Stimulated activated CD4-positive, alpha-beta T cell treated with anti-CD3 and anti-CD28 coated beads, Interleukin-12 subunit alpha, Interleukin-12 subunit beta, amount 100 ng/mL, for 48 hours (primary cell): ENCODE measurements at regions not wholly inside any gene's neighbourhood (a gene's known extent, or its start where the extent isn't known, plus 50 kb on each side); places are given as distances from the start of the nearest gene placed in this dataset.
"Not testable (repeated sequence)": the region's sequence is repeated elsewhere in the genome, so short reads cannot be mapped to it uniquely, and the experiment has no call there.

ENCODE experiments used
- DNase-seq, 3 donors: peaks; one replicate each; pipeline ENCODE4 v3.0.0-alpha.2; 2020; ENCODE audit warnings: low read depth in 2 of 3, low spot score in 1 of 3

DNA sequence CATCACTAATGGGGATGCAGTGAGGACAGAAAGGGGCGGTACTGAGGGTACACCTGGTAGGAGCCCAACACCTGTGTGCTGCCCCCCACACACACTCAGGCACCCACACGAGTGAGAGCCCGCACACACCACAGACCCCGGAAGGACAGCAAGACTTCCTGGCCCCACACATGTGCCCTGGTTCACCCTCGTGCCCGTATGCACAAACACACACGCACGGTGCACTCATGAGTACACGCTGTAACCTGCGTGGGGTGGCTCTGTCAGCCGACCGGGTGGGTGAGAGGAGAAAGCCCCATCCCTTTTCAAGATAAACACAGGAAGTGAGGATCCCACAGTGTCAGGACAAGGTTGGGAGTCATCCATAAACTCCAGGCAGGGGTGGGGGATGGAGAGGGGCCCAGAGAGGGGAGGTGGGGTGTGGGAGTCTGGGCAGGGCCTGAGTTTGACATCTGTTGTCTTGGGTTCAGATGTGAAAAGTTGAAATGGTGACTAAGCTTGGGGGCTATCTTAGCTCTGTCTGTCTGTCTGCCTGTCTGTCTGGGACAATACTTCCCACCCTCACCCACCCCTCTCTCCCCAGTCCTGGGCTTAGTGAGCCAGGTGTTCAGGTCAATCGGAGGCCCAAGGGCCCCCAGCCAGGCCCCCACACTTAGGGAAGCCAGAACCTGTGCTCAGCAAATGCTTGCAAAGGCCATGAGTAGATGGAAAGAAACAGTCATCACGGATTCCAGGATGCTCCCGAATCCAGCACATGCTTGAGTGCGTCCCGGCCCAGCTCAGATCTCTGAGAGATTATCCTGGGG is 119.8 kb upstream of the ZBTB40 start:
- no peak for DNase-seq

DNA sequence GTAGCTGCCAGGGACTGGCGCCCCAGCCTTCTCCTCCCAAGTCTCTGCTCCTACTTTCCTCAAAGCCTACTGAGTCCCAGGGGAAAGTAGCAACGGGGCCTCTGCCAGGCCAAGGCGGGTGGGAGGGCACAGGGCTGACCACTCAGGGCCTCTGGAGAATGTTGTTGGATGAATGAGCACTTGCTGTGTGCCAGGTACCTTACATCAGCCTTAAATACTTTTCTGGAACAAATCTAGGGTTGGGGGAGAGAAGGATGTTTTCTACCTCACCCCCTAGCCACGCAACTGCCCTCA is 119.3 kb upstream of the ZBTB40 start:
- no peak for DNase-seq

DNA sequence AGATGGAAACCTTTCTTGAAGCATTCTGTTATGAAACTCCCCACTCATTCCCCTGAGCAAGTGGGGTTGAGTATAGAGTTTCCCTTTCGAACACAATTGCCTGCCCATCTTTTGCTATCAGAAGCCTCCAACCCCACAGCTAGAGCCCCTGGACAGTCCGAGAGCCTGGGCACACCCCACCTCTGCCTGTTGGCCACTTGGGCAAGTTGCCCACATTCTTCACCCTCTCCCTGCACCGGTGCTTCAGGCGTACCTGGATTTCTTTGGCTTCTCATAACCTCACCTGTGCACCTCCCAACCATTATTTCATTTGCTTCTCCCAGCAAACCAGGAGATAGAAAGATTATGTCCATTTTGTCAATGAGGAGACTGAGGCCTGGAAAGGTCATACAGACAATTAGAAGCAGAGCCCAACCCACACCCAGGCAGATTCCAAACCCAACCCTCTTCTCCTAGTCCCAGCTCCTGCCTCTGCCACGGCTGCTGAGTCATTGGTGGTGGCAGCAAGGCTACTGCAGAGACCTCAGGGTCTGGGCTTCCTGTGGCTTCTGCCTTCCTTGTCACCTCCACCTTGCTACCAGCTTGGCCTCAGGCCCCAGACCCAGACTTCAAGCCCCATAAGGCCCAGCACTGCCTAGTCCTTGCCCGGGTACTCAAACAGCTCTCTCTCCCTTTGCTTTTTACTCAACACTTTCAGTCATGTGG is 118.7 kb upstream of the ZBTB40 start:
- no peak for DNase-seq

DNA sequence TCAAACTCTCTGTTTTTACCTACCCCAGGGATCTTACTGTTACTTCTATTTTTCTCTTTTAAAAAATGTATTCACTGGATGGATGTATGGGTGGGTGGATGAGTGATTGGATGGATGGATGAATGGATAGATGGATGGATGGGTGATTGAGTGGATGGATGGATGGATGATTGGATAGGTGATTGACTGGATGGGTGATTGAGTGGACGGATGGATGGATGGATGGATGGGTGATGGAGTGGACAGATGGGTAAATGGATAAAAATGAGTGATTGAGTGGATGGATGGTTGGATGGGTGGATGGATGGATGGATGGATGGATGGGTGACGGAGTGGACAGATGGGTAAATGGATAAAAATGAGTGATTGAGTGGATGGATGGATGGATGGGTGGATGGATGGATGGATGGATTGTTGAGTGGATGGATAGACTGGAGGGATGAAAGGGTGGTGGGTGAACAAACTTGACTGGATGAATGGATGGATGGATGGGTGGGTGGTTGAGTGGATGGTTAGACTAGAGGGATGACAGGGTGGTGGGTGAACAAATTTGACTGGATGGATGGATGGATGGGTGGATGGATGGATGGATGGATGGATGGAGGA is 118.0 kb upstream of the ZBTB40 start:
- no peak for DNase-seq

DNA sequence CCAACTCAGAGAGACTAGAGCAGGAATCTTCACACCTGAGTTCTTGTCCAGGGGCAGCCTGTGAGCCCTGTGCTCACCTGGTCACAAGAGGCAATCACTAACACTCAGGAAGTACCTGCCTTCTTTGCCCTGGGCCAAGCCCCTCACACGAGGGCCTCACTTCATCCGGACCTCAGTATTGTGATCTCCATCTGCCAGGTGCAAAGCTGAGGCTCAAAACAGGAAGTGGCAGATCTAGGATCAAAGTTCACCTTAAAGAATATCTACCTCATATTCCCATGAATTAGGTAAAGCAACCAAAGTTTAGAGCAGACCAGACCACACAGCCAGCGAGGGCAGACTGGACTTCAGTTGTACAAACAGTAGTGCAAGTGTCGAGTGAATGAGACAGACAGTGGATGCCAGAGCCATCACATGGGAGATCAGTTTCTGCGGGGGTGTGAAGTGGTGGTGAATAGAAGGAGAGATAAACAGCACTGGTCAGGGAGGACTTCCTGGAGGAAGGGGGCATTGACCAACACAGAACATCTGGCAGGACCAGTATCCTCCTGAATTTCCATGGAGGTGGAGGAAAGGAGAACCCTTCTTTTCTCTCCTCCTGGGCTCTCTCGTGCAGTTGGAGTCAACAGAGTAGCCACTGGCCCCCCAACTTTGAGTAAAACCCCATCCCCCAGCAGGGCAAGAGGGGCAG is 116.6 kb upstream of the ZBTB40 start:
- DNase-seq: no peak

DNA sequence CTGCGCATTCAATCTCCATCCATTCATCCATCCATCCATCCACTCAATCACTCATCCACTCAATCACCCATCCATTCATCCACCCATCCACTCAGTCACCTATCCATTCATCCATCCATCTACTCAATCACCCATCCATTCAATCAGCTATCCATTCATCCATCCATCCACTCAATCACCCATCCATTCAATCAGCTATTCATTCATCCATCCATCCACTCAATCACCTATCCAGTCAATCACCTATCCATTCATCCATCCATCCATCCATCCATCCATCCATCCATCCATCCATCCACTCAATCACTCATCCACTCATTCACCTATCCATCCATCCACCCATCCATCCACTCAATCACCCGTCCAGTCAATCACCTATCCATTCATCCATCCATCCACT is 115.4 kb upstream of the ZBTB40 start:
- not testable (repeated sequence) for DNase-seq

DNA sequence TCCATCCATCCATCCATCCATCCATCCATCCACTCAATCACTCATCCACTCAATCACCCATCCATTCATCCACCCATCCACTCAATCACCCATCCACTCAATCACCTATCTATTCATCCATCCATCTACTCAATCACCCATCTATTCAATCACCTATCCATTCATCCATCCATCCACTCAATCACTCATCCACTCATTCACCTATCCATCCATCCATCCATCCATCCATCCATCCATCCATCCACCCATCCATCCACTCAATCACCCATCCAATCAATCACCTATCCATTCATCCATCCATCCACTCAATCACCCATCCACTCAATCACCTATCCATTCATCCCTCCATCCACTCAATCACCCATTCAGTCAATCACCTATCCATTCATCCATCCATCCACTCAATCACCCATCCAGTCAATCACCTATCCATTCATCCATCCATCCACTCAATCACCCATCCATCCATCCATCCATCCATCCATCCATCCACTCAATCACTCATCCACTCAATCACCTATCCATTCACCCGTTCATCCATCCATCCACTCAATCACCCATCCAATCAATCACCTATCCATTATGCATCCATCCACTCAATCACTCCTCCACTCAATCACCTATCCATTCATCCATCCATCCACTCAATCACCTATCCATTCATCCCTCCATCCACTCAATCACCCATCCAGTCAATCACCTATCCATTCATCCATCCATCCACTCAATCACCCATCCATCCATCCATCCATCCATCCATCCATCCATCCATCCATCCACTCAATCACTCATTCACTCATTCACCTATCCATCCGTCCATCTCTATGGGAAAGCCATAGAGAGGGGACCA is 114.7 kb upstream of the ZBTB40 start:
- DNase-seq: not testable (repeated sequence)

DNA sequence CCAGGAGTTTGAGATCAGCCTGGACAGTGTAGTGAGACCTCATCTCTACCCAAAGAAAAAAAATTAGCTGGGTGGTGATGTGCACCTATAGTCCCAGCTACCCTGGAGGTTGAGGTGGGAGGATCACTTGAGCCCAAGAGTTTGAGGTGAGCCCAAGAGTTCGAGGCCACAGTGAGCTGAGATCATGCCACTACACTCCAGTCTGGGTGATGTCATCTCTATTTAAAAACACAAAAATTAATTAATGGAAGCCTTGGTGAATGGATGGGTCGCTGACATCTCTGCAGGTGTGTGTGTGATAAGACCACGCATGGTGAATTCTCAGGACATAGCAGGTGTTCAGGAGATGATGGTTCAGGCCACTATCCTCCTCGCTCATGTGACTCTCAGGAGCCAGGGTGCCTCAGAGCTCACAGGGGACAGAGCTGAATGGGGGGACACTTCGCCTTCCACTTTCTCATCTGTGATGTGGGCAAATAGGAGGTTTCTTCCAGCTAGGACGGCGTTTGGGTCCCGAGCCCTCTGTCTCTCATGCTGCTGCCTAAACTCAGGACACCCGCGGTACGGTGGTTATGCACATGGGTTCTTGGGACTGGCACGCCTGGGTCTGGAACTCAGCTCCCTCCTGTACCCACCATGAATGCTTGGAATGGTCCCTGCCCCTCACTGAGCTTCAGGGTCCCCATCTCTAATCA is 113.4 kb upstream of the ZBTB40 start:
- no peak for DNase-seq

DNA sequence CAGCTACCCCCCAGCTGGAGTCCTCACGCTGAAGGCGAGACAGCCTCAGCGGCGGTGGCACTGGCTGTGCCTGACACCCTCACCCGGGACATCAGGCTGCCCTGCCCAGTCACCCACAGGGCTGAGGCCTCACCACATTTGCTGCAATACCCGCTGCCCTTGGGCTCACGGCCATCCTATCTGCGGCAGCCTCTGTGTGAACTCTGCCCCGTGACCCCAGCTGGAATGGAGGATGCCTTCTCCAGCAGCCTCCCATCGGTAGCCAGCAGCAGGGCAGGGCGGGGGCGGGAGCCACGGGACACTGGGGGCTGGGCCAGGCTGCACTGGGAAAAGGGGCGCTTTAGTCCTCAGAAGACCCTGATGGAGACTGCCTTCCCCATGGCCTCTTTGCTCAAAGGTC is 112.4 kb upstream of the ZBTB40 start:
- DNase-seq: no peak

DNA sequence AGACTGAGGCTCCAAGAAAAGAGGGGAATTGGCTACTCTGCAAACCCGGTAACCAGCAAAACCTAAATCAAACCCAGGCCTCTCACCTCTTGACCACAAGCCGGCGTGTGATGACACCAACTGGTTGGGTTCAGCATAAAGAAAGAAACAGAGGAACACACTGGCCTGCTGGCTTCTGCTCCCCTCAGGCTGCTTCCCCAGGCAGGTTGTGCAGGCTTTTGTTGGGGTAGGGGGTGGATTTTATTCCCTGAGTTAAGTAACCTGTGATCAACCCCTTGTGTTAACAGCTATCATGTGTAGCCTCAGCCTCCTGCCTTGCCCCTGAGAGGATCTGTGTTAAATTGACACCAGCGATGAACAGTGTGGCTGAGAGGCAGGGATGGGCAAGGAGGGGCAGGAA is 111.6 kb upstream of the ZBTB40 start:
- DNase-seq: no peak

DNA sequence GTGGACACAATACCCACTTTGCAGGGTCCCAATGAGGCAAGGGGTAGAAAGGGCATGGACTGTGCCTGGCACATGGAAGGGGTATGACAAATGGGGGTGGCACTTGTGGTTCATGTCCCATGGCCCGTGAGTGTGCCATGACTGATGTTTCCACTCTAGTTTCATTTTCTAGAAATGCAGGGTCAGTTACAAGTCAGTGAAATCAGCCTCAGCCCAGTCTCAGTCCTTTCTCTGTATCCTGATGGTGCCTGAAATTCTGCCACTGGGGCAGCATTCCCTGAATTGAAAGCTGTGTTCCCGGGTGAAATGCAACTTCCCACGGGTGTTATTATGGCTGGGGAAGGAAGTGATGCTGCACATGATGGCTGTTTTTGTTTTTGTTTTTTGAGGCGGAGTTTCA is 110.8 kb upstream of the ZBTB40 start:
- DNase-seq: no peak

DNA sequence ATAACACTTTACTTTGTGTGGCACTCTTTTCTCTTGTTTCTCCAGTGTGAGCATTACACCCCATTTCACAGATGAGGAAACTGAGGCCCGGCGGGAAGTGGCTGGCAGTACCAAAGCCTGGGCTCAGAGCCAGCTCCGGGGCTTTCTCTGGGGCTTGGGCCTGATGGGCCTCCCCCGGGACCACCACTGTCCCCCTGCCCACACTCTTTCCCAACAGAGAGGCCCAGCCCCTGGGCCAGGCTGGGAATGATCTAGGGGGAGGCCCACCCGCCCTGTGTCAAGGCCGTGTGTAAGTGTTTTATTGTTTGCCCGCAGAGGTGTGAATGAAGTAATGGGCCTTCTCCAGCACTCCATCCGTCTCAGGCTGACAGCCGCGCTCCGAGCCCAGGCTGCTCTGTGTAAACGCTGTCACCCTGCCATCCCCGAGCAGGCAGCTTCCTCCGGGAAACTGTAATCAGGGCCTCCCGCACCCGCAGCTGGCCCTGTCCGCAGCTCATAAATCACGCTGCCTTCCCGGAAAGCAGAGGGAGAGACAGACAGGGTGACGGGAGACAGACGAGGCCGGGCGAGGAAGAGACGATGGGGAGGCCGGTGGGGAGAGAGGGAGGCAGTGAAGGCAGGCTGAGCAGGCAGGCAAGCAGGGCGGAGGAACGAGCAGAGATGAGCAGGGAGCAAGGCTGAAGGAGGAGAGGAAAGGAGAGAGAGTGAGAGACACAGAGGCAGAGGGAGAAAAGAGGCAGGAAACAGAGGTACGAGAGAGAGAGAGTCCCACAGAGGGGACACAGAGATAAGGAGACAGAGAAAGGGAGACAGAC is 109.7 kb upstream of the ZBTB40 start:
- no peak for DNase-seq

DNA sequence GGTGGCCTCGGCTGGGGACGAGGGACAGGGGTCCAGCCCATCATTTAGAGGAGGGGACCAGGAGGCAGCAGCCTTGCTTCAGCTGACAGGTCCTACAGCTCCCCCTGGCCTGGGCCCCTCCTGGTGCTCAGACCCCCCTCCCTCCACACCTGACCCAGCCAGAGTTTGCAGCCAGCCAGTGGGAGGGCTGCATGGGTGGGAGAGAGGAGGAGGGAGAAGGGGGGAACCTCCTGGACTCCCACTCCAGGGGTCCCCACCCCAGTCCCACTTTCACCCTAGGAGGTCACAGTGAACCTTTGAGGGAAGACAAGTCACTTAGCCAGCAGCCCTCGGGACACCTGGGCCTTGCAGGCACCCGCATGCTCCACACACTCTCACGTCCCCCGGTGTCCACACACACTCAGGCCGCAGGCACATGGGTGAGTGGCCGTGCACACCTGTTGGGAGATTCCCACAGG is 108.9 kb upstream of the ZBTB40 start:
- no peak for DNase-seq

DNA sequence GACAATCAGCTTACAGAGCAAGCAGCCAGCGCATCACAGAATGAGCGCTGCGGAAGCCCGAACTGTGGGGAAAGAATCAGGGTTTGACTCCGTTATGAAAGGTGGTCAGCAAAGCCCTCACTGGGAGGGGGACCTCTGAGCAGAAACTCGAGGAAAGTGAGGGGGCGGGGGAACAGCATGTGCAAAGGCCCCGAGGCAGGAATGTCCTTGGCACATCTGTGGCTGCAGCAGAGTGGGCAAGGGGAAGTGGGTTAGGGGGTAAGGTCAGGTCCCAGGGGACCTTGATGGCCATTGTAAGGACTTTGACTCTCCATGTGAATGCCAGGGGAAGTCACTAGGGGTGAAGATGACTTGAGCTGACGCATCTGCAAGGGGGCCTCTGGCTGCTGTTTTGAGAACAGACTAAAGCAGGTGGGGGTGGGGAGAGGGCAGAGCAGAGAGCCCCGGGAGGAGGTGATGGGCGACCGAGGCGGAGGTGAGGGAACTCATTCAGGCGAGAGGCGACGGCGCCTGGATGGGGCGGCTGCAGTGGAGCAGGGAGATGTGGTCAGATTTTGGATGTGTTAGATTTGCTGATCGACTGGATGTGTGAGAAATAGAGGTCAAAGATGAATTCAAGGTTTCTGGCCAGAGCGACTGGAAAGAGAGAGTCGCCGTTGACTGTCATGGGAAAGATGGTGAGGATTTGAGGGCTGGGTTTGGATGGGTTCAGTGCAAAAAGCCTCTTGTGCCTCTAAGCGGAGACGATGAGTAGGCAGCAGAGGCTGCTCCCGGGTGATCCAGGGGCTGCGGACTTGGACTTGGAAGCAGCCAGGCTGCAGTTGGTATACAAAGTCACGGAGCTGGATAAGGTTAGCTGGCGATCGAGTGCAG is 108.0 kb upstream of the ZBTB40 start:
- DNase-seq: no peak

DNA sequence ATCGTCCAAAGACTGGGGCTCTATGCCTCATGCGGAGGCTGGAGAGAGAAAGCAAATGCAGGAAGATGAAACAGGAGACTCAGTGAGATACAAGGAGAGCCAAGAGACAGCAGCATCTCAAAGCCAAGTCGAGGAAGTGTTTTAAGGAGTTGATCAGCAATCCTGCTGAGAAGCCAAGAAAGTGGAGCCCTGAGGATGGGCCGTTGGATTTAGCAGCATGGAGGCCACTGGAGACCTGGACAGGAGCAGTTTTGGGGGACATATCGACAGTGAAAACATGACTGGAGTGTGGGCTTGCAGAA is 107.4 kb upstream of the ZBTB40 start:
- no peak for DNase-seq

DNA sequence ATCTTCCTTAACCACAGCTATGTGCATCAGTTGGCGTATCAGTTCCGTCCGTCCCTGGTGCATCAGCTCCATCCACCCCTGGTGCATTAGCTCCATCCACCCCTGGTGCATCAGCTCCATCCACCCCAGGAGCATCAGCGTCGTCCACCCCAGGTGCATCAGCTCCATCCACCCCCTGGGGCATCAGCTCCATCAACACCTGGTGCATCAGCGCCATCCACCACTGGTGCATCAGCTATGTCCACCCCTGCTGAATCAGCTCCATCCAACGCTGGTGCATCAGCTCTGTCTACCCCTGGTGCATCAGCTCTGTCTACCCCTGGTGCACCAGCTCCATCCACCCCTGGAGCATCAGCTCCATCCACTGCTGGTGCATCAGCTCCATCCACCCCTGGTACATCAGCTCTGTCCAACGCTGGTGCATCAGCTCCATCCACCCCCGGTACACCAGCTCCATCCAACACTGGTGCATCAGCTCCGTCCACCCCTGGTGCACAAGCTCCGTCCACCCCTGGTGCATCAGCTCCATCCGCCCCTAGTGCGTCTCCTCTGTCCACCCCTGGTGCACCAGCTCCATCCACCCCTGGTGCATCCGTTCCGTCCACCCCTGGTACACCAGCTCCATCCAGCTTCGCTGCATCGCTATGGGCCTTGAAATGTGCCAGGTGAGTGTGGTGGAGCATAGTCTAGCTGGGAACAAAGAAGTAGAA is 106.6 kb upstream of the ZBTB40 start:
- no peak for DNase-seq

DNA sequence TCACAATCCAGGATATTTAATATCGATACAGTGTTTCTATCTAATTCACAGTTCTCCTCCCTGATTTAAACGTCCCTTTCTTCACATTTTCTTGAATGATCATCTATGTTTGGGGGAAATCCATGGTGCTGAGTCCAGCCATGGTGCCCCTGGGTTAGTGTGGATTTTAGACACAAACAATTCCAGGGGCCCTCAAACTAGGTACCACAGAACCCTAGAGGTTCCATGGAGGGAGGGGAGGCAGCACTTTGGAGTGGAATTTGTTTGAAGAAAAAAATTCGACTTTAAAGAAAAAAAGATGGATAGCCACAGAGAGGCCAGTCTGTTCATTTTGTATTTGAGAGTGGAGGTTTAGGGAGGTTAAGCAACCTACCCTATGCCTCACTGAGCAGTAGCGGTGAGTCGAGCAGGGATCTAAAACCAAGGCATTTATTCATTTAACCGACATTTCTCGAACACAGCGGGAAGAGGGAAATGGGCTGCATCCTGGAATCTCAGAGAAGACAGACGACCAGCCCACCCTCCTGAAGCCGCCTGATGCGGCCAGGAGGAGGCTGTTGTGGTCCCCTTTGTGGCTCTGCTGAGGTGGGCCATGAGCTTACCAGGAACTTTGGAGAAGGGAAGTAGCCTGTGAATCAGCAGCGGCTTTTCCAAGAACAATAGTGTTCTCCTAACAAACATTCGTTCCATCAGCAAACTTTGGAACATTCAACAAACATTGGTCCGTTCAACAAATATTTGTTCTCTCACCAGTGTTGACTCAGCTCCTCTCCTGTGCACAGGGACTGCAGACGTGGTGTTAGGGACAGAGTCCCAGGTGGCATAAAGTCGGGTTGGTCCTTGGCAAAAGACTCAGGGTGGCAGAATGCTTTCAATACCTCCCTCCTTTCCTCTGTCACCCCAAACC is 103.5 kb upstream of the ZBTB40 start:
- no peak for DNase-seq
